ENCODE measurements at regions not wholly inside any gene's neighbourhood (a gene's known extent, or its start where the extent isn't known, plus 50 kb on each side); places are given as distances from the start of the nearest gene placed in this dataset.

GRCh38 chr2:21268197-21268877 lies 144.6 kb downstream of the TDRD15 start:
- TF ChIP-seq CTCF (IDR thresholded peaks at IDR 0.05) (no peak), POLR2AphosphoS5 (IDR thresholded peaks at IDR 0.05; ENCODE audit: low read depth, low read length) (no peak), SIN3A (IDR thresholded peaks at IDR 0.05; ENCODE audit: borderline replicate concordance, insufficient read depth, low read depth, low read length) (no peak)

Measured in Panc1 (cell line).